NT2/D1 (cell line): ENCODE measurements at regions not wholly inside any gene's neighbourhood (a gene's known extent, or its start where the extent isn't known, plus 50 kb on each side); places are given as distances from the start of the nearest gene placed in this dataset.

Experiments used
- YY1 ChIP-seq: IDR thresholded peaks from 2 replicates; pipeline ENCODE4 v1.6.1; 2011; ENCODE audit not compliant: insufficient read length, insufficient read depth
- ZNF274 ChIP-seq: IDR thresholded peaks from 2 replicates; pipeline ENCODE4 v1.6.1; 2011; ENCODE audit warnings: mild to moderate bottlenecking, low read depth, low read length

DNA sequence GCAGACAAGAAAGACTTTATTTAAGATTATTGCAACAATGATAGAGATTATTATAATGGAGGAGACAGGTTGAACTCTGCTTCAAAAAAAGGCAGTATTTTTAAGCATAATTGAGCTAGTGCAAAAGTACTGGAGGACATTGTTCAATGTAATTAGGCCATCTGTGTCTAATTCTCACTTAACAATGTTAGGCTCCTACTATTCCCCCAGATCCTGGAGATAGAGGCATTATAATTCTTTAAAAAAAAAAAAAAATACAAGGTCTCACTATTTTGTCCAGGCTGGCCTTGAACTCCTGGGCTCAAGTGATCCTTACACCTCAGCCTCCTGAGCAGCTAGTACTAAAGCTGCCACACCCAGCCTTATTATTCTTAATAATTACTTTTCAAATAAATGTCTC is 193.4 kb upstream of the NUDT12 start:
- TF ChIP-seq ZNF274, result no peak
- TF ChIP-seq YY1, result no peak
